Cardiac muscle cell (in vitro differentiated cells and primary cell): ENCODE measurements at regions not wholly inside any gene's neighbourhood (a gene's known extent, or its start where the extent isn't known, plus 50 kb on each side); places are given as distances from the start of the nearest gene placed in this dataset.

Source experiments
- DNase-seq, 2 donors: peaks; one replicate each; pipeline versions ENCODE4 v3.0.0 to v3.0.0-alpha.2; 2010 to 2017; ENCODE audit warnings: low read depth in 1 of 2, low spot score in 1 of 2
- H3K27ac ChIP-seq: fragments of 200-600 bp; sonication (generic); 2 replicates; pipeline ENCODE4 v1.5.1; 2016
- H3K27me3 ChIP-seq: fragments of 200-600 bp; sonication (generic); 2 replicates; pipeline ENCODE4 v1.6.0; 2016; ENCODE audit warnings: control low read depth
- H3K36me3 ChIP-seq: fragments of 200-600 bp; sonication (generic); 2 replicates; pipeline ENCODE4 v1.5.1; 2016; ENCODE audit warnings: control low read depth
- H3K4me1 ChIP-seq: fragments of 200-600 bp; sonication (generic); 2 replicates; pipeline ENCODE4 v1.8.1; 2017; ENCODE audit warnings: low read depth, mild to moderate bottlenecking, mixed run types
- H3K4me3 ChIP-seq: fragments of 200-600 bp; sonication (generic); 2 replicates; pipeline ENCODE4 v1.5.1; 2016; ENCODE audit warnings: mild to moderate bottlenecking
- H3K9me3 ChIP-seq: fragments of 200-600 bp; sonication (generic); 2 replicates; pipeline ENCODE4 v1.5.1; 2017; ENCODE audit warnings: low read depth, mild to moderate bottlenecking, control low read depth
- CTCF ChIP-seq: IDR thresholded peaks from 2 replicates; pipeline ENCODE4 v1.5.1; 2012; ENCODE audit warnings: low read depth, mild to moderate bottlenecking, low read length

GRCh38 chr5:135102716-135103574 is 68.9 kb upstream of the PITX1 start:
- Histone ChIP-seq H3K4me1 (no peaks in the 10 kb centered on the region), H3K27me3 (peaks cover 38% of the 10 kb centered on the region), H3K4me3 (no peak overlapping the region), H3K9me3 (no peaks in the 10 kb centered on the region), H3K36me3 (no peaks in the 10 kb centered on the region), H3K27ac (no peak overlapping the region)
- TF ChIP-seq CTCF: no peak
- DNase-seq: no peak

GRCh38 chr5:135100431-135100830 is 66.4 kb upstream of the PITX1 start:
- no peak for DNase-seq
- Histone ChIP-seq H3K27me3 (peaks cover 50% of the 10 kb centered on the region), H3K27ac (no peak overlapping the region), H3K4me3 (no peak overlapping the region), H3K36me3 (no peaks in the 10 kb centered on the region), H3K9me3 (no peaks in the 10 kb centered on the region), H3K4me1 (no peaks in the 10 kb centered on the region)
- TF ChIP-seq CTCF: no peak

- no peaks in the 10 kb centered on the region for H3K9me3 ChIP-seq
- H3K4me3 ChIP-seq: no peak overlapping the region
- H3K27ac ChIP-seq: no peak overlapping the region
- DNase-seq: no peak
- TF ChIP-seq CTCF: no peak
- no peaks in the 10 kb centered on the region for H3K36me3 ChIP-seq
- H3K27me3 ChIP-seq: peaks cover 52% of the 10 kb centered on the region
- no peaks in the 10 kb centered on the region for H3K4me1 ChIP-seq
These were observed 66.0 kb upstream of the PITX1 start for GRCh38 chr5:135100011-135100410.

- Histone ChIP-seq H3K9me3 (no peaks in the 10 kb centered on the region), H3K36me3 (no peaks in the 10 kb centered on the region), H3K27ac (no peak overlapping the region), H3K27me3 (peaks cover 60% of the 10 kb centered on the region), H3K4me1 (no peaks in the 10 kb centered on the region), H3K4me3 (no peak overlapping the region)
- no peak for DNase-seq
- no peak for TF ChIP-seq CTCF
These were observed 63.4 kb upstream of the PITX1 start for GRCh38 chr5:135097390-135097789.

GRCh38 chr5:135095871-135096270 is 61.8 kb upstream of the PITX1 start:
- no peaks in the 10 kb centered on the region for H3K4me1 ChIP-seq
- H3K4me3 ChIP-seq: no peak overlapping the region
- H3K36me3 ChIP-seq: no peaks in the 10 kb centered on the region
- DNase-seq: no peak
- no peaks in the 10 kb centered on the region for H3K9me3 ChIP-seq
- H3K27me3 ChIP-seq: peaks cover 53% of the 10 kb centered on the region
- no peak for TF ChIP-seq CTCF
- no peak overlapping the region for H3K27ac ChIP-seq
